K562 (cell line): ENCODE measurements at regions not wholly inside any gene's neighbourhood (a gene's known extent, or its start where the extent isn't known, plus 50 kb on each side); places are given as distances from the start of the nearest gene placed in this dataset.

ENCODE experiments used
- ATAC-seq: fragments of 200-7000 bp; cut with Tn5 transposase; 3 replicates; pipeline ENCODE4 v1.9.1; 2020; ENCODE audit warnings: moderate library complexity
- BruUV-seq: library from RNA; stranded (reverse); fragments of 400-500 nt; replicated peaks from 2 replicates; lab custom pipeline; 2021; lab: Mats Ljungman, UMichigan
- CTCF ChIA-PET: fragments of 300-600 bp; formaldehyde crosslinking; extraction: SDS; loops from one replicate; lab custom pipeline; 2021; ENCODE audit warnings: low intra/inter-chr PET ratio; lab: Yijun Ruan, JAX
- POLR2A ChIA-PET: fragments of 300-600, 350-650 bp; sonication (Branson Sonifier 250); formaldehyde crosslinking; extraction: SDS; loops from one replicate; lab custom pipeline; 2021; ENCODE audit warnings: antibody characterized with exemption, inconsistent platforms; lab: Yijun Ruan, JAX
- DNase-seq, 4 experiments: peaks; one replicate each; pipeline versions ENCODE4 v3.0.0 to v3.0.0-alpha.2; 2011 to 2018; ENCODE audit warnings: low spot score in 3 of 4, mixed read lengths in 3 of 4; ENCODE audit errors: extremely low read depth in 1 of 4
- FAIRE-seq: peaks from 2 replicates; lab custom pipeline; 2011; peaks lifted over from hg19 to GRCh38; lab: Jason Lieb, UNC
- H2AFZ ChIP-seq: 2 replicates; pipeline ENCODE4 v1.6.0; 2011; ENCODE audit warnings: low read depth, low read length, control low read depth, inconsistent platforms
- H3K27ac ChIP-seq: fragments of 200-600 bp; 3 replicates; pipeline ENCODE4 v1.8.0; 2011; ENCODE audit warnings: low read depth, mild to moderate bottlenecking, control low read depth, inconsistent platforms, low read length, moderate library complexity, mixed read lengths; ENCODE audit errors: extremely low read depth
- H3K27me3 ChIP-seq, 2 experiments: fragments of 300-600 bp in 1 of 2; 2 replicates in 1 of 2; 3 replicates in 1 of 2; pipeline versions ENCODE4 v1.6.0 to v1.8.0; 2011; ENCODE audit warnings: inconsistent platforms in 2 of 2, low read length in 2 of 2, mild to moderate bottlenecking in 1 of 2, mixed read lengths in 1 of 2, moderate library complexity in 1 of 2; ENCODE audit not compliant: control insufficient read depth in 2 of 2, insufficient read depth in 2 of 2
- H3K36me3 ChIP-seq: fragments of 300-600 bp; 3 replicates; pipeline ENCODE4 v1.8.0; 2011; ENCODE audit warnings: mild to moderate bottlenecking, low read length, inconsistent platforms; ENCODE audit not compliant: control insufficient read depth, insufficient read depth
- H3K4me1 ChIP-seq, 2 experiments: fragments of 200-600 bp in 1 of 2; replicated peaks in 1 of 2; 2 replicates in 1 of 2; 3 replicates in 1 of 2; pipeline versions ENCODE4 v1.5.1 to v1.8.0; 2011; ENCODE audit warnings: inconsistent platforms in 2 of 2, low read length in 2 of 2, mild to moderate bottlenecking in 1 of 2, mixed read lengths in 1 of 2, moderate library complexity in 1 of 2; ENCODE audit not compliant: control insufficient read depth in 2 of 2, insufficient read depth in 2 of 2
- H3K4me2 ChIP-seq: 2 replicates; pipeline ENCODE4 v1.6.1; 2011; ENCODE audit warnings: low read length, control low read depth, inconsistent platforms, mixed read lengths; ENCODE audit not compliant: insufficient read depth
- H3K4me3 ChIP-seq: fragments of 200-600 bp; sonication (generic), shearing (Covaris generic); 2 replicates; pipeline ENCODE4 v1.5.1; 2016; ENCODE audit warnings: control low read depth, inconsistent platforms
- H3K79me2 ChIP-seq: fragments of 200-600 bp; 3 replicates; pipeline ENCODE4 v1.8.0; 2011; ENCODE audit warnings: low read length, inconsistent platforms; ENCODE audit not compliant: control insufficient read depth, insufficient read depth
- H3K9ac ChIP-seq, 2 experiments: 2 replicates each; pipeline versions ENCODE4 v1.6.0 to v1.6.1; 2011; ENCODE audit warnings: low read depth in 2 of 2, low read length in 2 of 2, control low read depth in 1 of 2, inconsistent platforms in 1 of 2, mild to moderate bottlenecking in 1 of 2, mixed read lengths in 1 of 2; ENCODE audit not compliant: insufficient read depth in 1 of 2
- H3K9me1 ChIP-seq: one replicate; pipeline ENCODE4 v1.6.0; 2011; ENCODE audit warnings: inconsistent platforms, mild to moderate bottlenecking, low read length, moderate library complexity; ENCODE audit not compliant: control insufficient read depth, insufficient read depth
- H3K9me3 ChIP-seq: replicated peaks from 2 replicates; pipeline ENCODE4 v1.5.1; 2011; ENCODE audit warnings: low read depth, low read length, inconsistent platforms; ENCODE audit not compliant: control insufficient read depth, insufficient read depth
- H4K20me1 ChIP-seq: replicated peaks from 2 replicates; pipeline ENCODE4 v1.6.1; 2011; ENCODE audit warnings: low read length, inconsistent platforms, mixed read lengths; ENCODE audit not compliant: control insufficient read depth, insufficient read depth
- CAMTA2 ChIP-seq: fragments of 250-450 bp; sonication (Bioruptor Pico); conservative IDR thresholded peaks from 2 replicates; pipeline ENCODE4 v1.5.1; 2022
- ELF1 ChIP-seq: fragments of 200-800 bp; sonication (Bioruptor generic); IDR thresholded peaks from 2 replicates; pipeline ENCODE4 v1.6.1; 2016; ENCODE audit warnings: missing genetic modification characterization, missing compliant biosample characterization
- HNRNPLL ChIP-seq: fragments of 200-400 bp; formaldehyde crosslinking; IDR thresholded peaks from 2 replicates; pipeline ENCODE4 v1.6.1; 2017; ENCODE audit warnings: low read length, low read depth, mild to moderate bottlenecking; ENCODE audit not compliant: poor library complexity, severe bottlenecking
- KLF1 ChIP-seq: fragments of 450-650 bp; IDR thresholded peaks from 2 replicates; pipeline ENCODE4 v1.6.1; 2016; ENCODE audit warnings: missing genetic modification characterization, missing compliant biosample characterization
- MCM7 ChIP-seq, 2 experiments: fragments of 450-650 bp; IDR thresholded peaks; 2 replicates each; pipeline ENCODE4 v1.6.1; 2016 to 2018
- NBN ChIP-seq: fragments of 450-650 bp; IDR thresholded peaks from 2 replicates; pipeline ENCODE4 v1.6.1; 2016; ENCODE audit warnings: low read depth, mild to moderate bottlenecking
- RCOR1 ChIP-seq, 2 experiments: IDR thresholded peaks; 2 replicates each; pipeline ENCODE4 v1.6.1; 2012; ENCODE audit warnings: low read depth in 2 of 2, low read length in 2 of 2, borderline replicate concordance in 1 of 2, improper control_type of control experiment in 1 of 2
- SIRT6 ChIP-seq: IDR thresholded peaks from one replicate; pipeline ENCODE4 v1.6.1; 2012; ENCODE audit warnings: low read depth, mild to moderate bottlenecking, control low read depth, inconsistent platforms, low read length, moderate library complexity
- SMAD3 ChIP-seq: fragments of 450-650 bp; formaldehyde crosslinking; conservative IDR thresholded peaks from 2 replicates; pipeline ENCODE4 v1.4.0; 2020; ENCODE audit warnings: mild to moderate bottlenecking
- SNIP1 ChIP-seq: fragments of 450-650 bp; IDR thresholded peaks from 2 replicates; pipeline ENCODE4 v1.7.1; 2017; ENCODE audit warnings: low read depth, mild to moderate bottlenecking
- SREBF2 ChIP-seq: sonication (generic); formaldehyde crosslinking; IDR thresholded peaks from 2 replicates; pipeline ENCODE4 v1.4.0; 2020; ENCODE audit warnings: mild to moderate bottlenecking, missing genetic modification reagents
- TAF7 ChIP-seq: fragments of 450-650 bp; IDR thresholded peaks from 2 replicates; pipeline ENCODE4 v1.6.1; 2016; ENCODE audit warnings: missing genetic modification characterization, missing compliant biosample characterization
- ZNF699 ChIP-seq: fragments of 250-450 bp; sonication (Bioruptor Pico); IDR thresholded peaks from 2 replicates; pipeline ENCODE4 v1.8.0; 2021; ENCODE audit warnings: mild to moderate bottlenecking, moderate library complexity; ENCODE audit not compliant: insufficient replicate concordance
- ZNF766 ChIP-seq: fragments of 200-800 bp; sonication (Bioruptor generic); conservative IDR thresholded peaks from 2 replicates; pipeline ENCODE4 v1.6.1; 2016; ENCODE audit warnings: missing genetic modification characterization, missing compliant biosample characterization
- WGBS: fragments of 100-300 bp; shearing (Covaris generic); methylation state at CpG from one replicate; pipeline ENCODE4 v1.1.6; 2016; ENCODE audit warnings: low coverage, mixed read lengths; ENCODE audit not compliant: insufficient coverage; ENCODE audit errors: missing lambda C conversion rate; 5-methylcytosine and 5-hydroxymethylcytosine counted together
- in situ Hi-C: fragments of 300-500 bp; cut with MboI; formaldehyde crosslinking; loops from 4 replicates; pipeline ENCODE4 v1.15.0; 2018; ENCODE audit warnings: inconsistent platforms, mixed read lengths
- intact Hi-C: fragments of 100-400 bp; cut with micrococcal nuclease; formaldehyde crosslinking; loops from 2 replicates; pipeline ENCODE4 v1.14.2; 2022
- TF ChIP-seq, protein P1 (sequence below): fragments of 250-450 bp; sonication (Bioruptor Pico); IDR thresholded peaks from 2 replicates; pipeline ENCODE4 v1.5.0; 2022; ENCODE audit warnings: mild to moderate bottlenecking
- TF ChIP-seq, protein P2 (sequence below): fragments of 450-650 bp; IDR thresholded peaks from 2 replicates; pipeline ENCODE4 v1.6.1; 2016; ENCODE audit warnings: missing biosample characterization, missing genetic modification characterization
- TF ChIP-seq, protein P3 (sequence below): fragments of 450-650 bp; IDR thresholded peaks from 2 replicates; pipeline ENCODE4 v1.6.1; 2017; ENCODE audit warnings: antibody characterized with exemption, mild to moderate bottlenecking

DNA sequence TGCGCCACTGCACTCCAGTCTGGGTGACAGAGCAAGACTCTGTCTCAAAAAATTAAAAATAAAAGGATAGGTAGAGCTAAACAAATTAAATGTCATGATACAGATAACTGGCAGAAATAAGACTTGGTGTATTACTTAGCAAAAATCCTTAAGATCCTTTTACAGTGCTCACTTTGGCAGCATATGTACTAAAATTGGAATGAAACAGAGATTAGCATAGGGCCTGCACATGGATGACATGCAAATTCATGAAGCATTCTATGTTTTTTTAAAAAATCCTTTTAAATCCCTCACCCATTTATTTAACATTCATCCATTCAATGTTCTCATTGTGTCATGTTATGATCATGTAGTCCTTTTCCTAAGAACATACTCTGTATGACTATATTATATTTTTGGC, 528.8 kb downstream of the CD83 start:
- ATAC-seq = no peak
- Histone ChIP-seq H3K9me3 (no peaks in the 10 kb centered on the region), H2AFZ (no peak overlapping the region), H3K27ac (no peak overlapping the region), H3K4me2 (no peak overlapping the region), H3K36me3 (no peaks in the 10 kb centered on the region), H4K20me1 (no peaks in the 10 kb centered on the region), H3K79me2 (no peaks in the 10 kb centered on the region), H3K4me1 (peaks cover 6 to 15% of the 10 kb centered on the region in 2 experiments; a peak in 4 of 5 replicates), H3K9ac (no peak overlapping the region), H3K27me3 (no peaks in the 10 kb centered on the region), H3K9me1 (no peaks in the 10 kb centered on the region), H3K4me3 (no peak overlapping the region)
- 62% methylated on average over 1 of the region's 1 CpG for WGBS
- ChIA-PET CTCF (no interaction called here), POLR2A (no interaction called here)
- no peak for DNase-seq
- no TSS peak for BruUV-seq
- intact Hi-C loops = no loop called here
- in situ Hi-C loops = no loop called here
- FAIRE-seq = no peak
- TF ChIP-seq ZNF699 (no peak), SNIP1 (no peak), NBN (no peak), SMAD3 (CRISPR knock-in tag) (no peak), TAF7 (tag) (no peak), SIRT6 (no peak), CAMTA2 (CRISPR knock-in tag) (no peak), KLF1 (tag) (no peak), MCM7 (IDR thresholded peaks at IDR 0.05) (no peak), ELF1 (tag) (no peak), RCOR1 (IDR thresholded peaks at IDR 0.05; ENCODE audit: borderline replicate concordance in 1 of 2, low read depth in 2 of 2, low read length in 2 of 2) (no peak), ZNF766 (CRISPR knock-in tag) (no peak), HNRNPLL (no peak), SREBF2 (CRISPR knock-in tag) (no peak)
- TF ChIP-seq, protein P1, sequence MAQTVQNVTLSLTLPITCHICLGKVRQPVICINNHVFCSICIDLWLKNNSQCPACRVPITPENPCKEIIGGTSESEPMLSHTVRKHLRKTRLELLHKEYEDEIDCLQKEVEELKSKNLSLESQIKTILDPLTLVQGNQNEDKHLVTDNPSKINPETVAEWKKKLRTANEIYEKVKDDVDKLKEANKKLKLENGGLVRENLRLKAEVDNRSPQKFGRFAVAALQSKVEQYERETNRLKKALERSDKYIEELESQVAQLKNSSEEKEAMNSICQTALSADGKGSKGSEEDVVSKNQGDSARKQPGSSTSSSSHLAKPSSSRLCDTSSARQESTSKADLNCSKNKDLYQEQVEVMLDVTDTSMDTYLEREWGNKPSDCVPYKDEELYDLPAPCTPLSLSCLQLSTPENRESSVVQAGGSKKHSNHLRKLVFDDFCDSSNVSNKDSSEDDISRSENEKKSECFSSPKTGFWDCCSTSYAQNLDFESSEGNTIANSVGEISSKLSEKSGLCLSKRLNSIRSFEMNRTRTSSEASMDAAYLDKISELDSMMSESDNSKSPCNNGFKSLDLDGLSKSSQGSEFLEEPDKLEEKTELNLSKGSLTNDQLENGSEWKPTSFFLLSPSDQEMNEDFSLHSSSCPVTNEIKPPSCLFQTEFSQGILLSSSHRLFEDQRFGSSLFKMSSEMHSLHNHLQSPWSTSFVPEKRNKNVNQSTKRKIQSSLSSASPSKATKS (CRISPR knock-in tag) = no peak
- TF ChIP-seq, protein P2, sequence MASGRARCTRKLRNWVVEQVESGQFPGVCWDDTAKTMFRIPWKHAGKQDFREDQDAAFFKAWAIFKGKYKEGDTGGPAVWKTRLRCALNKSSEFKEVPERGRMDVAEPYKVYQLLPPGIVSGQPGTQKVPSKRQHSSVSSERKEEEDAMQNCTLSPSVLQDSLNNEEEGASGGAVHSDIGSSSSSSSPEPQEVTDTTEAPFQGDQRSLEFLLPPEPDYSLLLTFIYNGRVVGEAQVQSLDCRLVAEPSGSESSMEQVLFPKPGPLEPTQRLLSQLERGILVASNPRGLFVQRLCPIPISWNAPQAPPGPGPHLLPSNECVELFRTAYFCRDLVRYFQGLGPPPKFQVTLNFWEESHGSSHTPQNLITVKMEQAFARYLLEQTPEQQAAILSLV = no peak
- TF ChIP-seq, protein P3, sequence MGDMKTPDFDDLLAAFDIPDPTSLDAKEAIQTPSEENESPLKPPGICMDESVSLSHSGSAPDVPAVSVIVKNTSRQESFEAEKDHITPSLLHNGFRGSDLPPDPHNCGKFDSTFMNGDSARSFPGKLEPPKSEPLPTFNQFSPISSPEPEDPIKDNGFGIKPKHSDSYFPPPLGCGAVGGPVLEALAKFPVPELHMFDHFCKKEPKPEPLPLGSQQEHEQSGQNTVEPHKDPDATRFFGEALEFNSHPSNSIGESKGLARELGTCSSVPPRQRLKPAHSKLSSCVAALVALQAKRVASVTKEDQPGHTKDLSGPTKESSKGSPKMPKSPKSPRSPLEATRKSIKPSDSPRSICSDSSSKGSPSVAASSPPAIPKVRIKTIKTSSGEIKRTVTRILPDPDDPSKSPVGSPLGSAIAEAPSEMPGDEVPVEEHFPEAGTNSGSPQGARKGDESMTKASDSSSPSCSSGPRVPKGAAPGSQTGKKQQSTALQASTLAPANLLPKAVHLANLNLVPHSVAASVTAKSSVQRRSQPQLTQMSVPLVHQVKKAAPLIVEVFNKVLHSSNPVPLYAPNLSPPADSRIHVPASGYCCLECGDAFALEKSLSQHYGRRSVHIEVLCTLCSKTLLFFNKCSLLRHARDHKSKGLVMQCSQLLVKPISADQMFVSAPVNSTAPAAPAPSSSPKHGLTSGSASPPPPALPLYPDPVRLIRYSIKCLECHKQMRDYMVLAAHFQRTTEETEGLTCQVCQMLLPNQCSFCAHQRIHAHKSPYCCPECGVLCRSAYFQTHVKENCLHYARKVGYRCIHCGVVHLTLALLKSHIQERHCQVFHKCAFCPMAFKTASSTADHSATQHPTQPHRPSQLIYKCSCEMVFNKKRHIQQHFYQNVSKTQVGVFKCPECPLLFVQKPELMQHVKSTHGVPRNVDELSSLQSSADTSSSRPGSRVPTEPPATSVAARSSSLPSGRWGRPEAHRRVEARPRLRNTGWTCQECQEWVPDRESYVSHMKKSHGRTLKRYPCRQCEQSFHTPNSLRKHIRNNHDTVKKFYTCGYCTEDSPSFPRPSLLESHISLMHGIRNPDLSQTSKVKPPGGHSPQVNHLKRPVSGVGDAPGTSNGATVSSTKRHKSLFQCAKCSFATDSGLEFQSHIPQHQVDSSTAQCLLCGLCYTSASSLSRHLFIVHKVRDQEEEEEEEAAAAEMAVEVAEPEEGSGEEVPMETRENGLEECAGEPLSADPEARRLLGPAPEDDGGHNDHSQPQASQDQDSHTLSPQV = no peak
